Liver (tissue), 8 donors: ENCODE measurements at regions not wholly inside any gene's neighbourhood (a gene's known extent, or its start where the extent isn't known, plus 50 kb on each side); places are given as distances from the start of the nearest gene placed in this dataset. TPM values are rescaled to one million over a fixed set of nuclear protein-coding genes. Genes with fewer than 3 reads are reported as not detected.

Experiments
- DNase-seq: peaks from one replicate; pipeline ENCODE4 v3.0.0-alpha.2; 2017; ENCODE audit warnings: low spot score
- H3K27ac ChIP-seq, 2 donors: one replicate each; pipeline ENCODE4 v1.7.0; 2013; ENCODE audit warnings: inconsistent platforms in 2 of 2, low read length in 2 of 2, control low read depth in 1 of 2, low read depth in 1 of 2, mild to moderate bottlenecking in 1 of 2
- H3K27me3 ChIP-seq, 4 donors: one replicate each; pipeline versions ENCODE4 v1.6.1 to v1.7.0; 2013; ENCODE audit warnings: low read length in 3 of 4, inconsistent platforms in 1 of 4, mild to moderate bottlenecking in 1 of 4, moderate library complexity in 1 of 4; ENCODE audit not compliant: control insufficient read depth in 4 of 4, insufficient read depth in 4 of 4
- H3K36me3 ChIP-seq, 4 donors: one replicate each; pipeline versions ENCODE4 v1.6.1 to v1.7.0; 2013; ENCODE audit warnings: low read length in 3 of 4, mild to moderate bottlenecking in 3 of 4, low read depth in 1 of 4, moderate library complexity in 1 of 4; ENCODE audit not compliant: control insufficient read depth in 4 of 4, insufficient read depth in 3 of 4
- H3K4me1 ChIP-seq, 4 donors: one replicate each; pipeline versions ENCODE4 v1.6.1 to v1.7.0; 2013; ENCODE audit warnings: low read length in 3 of 4, mild to moderate bottlenecking in 3 of 4, moderate library complexity in 1 of 4; ENCODE audit not compliant: control insufficient read depth in 4 of 4, insufficient read depth in 4 of 4
- H3K4me3 ChIP-seq, 3 donors: one replicate each; pipeline versions ENCODE4 v1.6.1 to v1.7.0; 2013; ENCODE audit warnings: low read length in 3 of 3, control low read depth in 1 of 3, low read depth in 1 of 3, mild to moderate bottlenecking in 1 of 3
- H3K9ac ChIP-seq, 2 donors: one replicate each; pipeline ENCODE4 v1.7.0; 2013; ENCODE audit warnings: low read length in 2 of 2, mild to moderate bottlenecking in 2 of 2, moderate library complexity in 2 of 2, control low read depth in 1 of 2, low read depth in 1 of 2
- H3K9me3 ChIP-seq, 4 donors: one replicate each; pipeline versions ENCODE4 v1.6.1 to v1.7.0; 2013; ENCODE audit warnings: low read length in 3 of 4; ENCODE audit not compliant: control insufficient read depth in 4 of 4
- JUND ChIP-seq, 2 donors: IDR thresholded peaks; 2 replicates each; pipeline ENCODE4 v1.6.1; 2016; ENCODE audit warnings: antibody characterized with exemption in 2 of 2
- WGBS: extraction: QIAGEN DNeasy Blood & Tissue Kit; methylation state at CpG from one replicate; pipeline ENCODE4 v1.1.7; 2013; 5-methylcytosine and 5-hydroxymethylcytosine counted together
- small RNA-seq: library from RNA; depleted of rRNA; stranded (forward); fragments of <200 nt; gene quantifications from one replicate; pipeline ENCODE3, GENCODE V24; 2014
- donor health status: healthy.
- donor health status: healthy.
- donor health status: healthy.
- donor health status: healthy.

DNA sequence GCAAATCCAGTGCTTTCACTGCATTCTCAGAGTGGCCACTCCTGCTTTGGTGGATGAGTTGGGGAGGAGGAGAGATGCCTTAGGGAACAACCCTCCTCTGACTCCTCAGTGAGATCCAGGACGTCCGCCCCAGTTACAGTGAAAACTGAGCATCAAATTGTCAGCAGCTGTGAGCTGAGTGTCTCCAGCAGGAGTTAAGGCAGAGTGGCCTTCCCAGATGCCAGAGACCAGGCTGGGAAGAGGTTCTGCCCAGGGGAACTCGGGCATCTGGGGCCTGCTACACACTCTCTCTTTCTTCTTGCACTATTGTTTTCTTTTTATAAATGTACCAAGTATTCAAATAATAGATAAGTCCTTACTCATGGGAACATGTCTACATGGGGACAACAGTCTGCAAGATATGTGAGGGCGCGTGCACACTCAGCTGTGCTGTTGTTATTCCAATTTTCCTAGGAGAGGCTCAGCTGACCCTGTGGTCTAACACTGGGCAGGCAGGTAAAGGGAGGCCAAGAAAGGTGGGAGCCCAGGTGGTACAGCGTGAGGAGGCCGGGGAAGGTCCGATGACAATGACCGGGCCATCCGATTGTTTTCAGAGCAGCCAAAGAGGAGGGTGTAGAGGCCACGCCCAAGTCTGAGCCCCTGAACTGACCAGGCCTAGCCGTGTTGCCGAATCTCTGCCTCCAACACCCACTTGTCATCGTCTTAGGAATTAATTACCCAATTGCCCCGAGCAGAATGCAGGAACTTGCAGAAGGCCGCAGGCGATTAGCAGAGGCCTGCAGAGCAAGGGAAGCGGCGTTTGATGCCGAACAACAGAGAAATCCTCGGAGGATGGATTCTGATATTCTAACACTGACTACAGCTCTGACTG lies 166.9 kb downstream of the ANAPC1 start:
- Histone ChIP-seq H3K27me3 (no peaks in the 10 kb centered on the region), H3K4me1 (peaks cover 0 to 9% (median 5%) of the 10 kb centered on the region in 4 donors), H3K9me3 (peaks cover 0 to 2% (median 0%) of the 10 kb centered on the region in 4 donors), H3K36me3 (no peaks in the 10 kb centered on the region), H3K4me3 (no peak overlapping the region), H3K9ac (no peak overlapping the region), H3K27ac (no peak overlapping the region)
- WGBS, result 95% methylated on average over 21 of the region's 21 CpGs
- DNase-seq, result no peak
- TF ChIP-seq JUND (IDR thresholded peaks at IDR 0.05), result no peak

Small RNAs in the stretch of these regions (small RNA-seq; reads per million reads assigned to genes)
- not detected for gene MIR4435-2
